ENCODE measurements at regions not wholly inside any gene's neighbourhood (a gene's known extent, or its start where the extent isn't known, plus 50 kb on each side); places are given as distances from the start of the nearest gene placed in this dataset.

DNA sequence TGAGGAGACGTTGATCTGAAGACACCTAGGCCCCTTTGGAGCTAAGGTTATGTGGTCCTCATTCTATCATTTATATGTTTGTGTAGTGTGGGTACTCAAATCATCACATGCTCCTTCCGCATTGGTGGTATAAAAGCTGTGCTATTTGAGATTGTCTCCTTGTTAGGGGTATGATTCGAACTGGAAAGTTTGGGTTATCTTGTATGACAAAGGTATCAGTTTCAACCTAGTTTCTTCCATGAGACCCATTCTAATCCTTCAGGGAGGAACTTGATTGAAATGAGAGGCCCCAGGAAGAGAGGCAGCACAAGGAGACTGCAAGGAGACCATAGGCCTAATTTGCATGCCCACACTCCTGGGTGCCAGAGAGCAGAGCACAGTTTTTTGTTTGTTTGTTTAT lies 104.2 kb upstream of the TIAM2 start:
- Mint-ChIP-seq H3K27ac (ENCODE audit: unreplicated experiment) (no peak overlapping the region), H3K4me1 (peaks cover 5% of the 10 kb centered on the region), H3K27me3 (ENCODE audit: low read depth) (no peaks in the 10 kb centered on the region), H3K9me3 (no peaks in the 10 kb centered on the region), H3K36me3 (ENCODE audit: low read depth) (peaks cover 6% of the 10 kb centered on the region), H3K4me3 (no peak overlapping the region)
- TF ChIP-seq CTCF (conservative IDR thresholded peaks at IDR 0.05), result no peak
- DNase-seq (ENCODE audit: low read depth, low spot score), result no peak

DNA sequence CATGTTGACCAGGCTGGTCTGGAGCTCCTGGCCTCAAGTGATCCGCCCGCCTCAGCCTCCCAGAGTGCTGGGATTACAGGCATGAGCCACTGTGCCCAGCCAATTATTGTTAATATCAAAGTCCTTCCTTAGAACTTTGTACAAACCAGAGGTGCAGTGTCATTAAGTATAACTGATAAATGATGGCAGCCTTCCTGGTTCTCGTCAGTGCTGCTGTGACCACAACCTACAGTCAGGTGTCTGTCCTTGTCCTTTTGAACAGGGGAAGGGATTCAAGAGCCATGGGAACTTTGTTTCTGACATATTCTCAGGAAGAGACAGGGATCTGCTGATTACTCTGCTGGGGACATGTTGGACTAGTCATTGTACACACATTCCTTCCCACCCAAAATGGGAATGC lies 103.2 kb upstream of the TIAM2 start:
- no peak for TF ChIP-seq CTCF (conservative IDR thresholded peaks at IDR 0.05)
- Mint-ChIP-seq H3K36me3 (ENCODE audit: low read depth) (peaks cover 6% of the 10 kb centered on the region), H3K27me3 (ENCODE audit: low read depth) (no peaks in the 10 kb centered on the region), H3K9me3 (no peaks in the 10 kb centered on the region), H3K4me3 (no peak overlapping the region), H3K27ac (ENCODE audit: unreplicated experiment) (peak overlapping the region; percentile 31), H3K4me1 (peaks cover 5% of the 10 kb centered on the region)
- no peak for DNase-seq (ENCODE audit: low read depth, low spot score)

DNA sequence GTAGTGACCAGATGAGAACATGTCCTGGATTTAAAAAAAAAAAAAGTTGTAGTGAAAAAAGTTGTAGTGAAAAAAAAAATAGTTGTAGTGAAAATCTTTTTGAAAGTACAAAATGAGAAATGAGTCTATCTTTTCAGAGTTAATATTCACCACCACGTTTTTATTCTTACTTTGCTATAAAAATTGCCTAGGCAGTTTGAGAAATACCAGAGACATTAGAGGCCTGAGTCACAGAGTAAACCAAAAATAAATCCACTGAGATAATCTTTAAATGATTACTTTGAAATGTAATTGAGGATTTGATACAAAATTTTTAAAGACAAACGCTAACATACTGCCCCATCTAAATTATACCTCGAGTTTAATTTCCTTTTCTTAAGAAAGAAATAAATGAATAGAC lies 101.2 kb upstream of the TIAM2 start:
- peaks cover 3% of the 10 kb centered on the region for H3K36me3 Mint-ChIP-seq (ENCODE audit: low read depth)
- H3K27me3 Mint-ChIP-seq (ENCODE audit: low read depth), result no peaks in the 10 kb centered on the region
- H3K4me1 Mint-ChIP-seq, result no peaks in the 10 kb centered on the region
- H3K4me3 Mint-ChIP-seq, result no peak overlapping the region
- no peak for TF ChIP-seq CTCF (conservative IDR thresholded peaks at IDR 0.05)
- H3K9me3 Mint-ChIP-seq, result no peaks in the 10 kb centered on the region
- DNase-seq (ENCODE audit: low read depth, low spot score), result no peak
- no peak overlapping the region for H3K27ac Mint-ChIP-seq (ENCODE audit: unreplicated experiment)

DNA sequence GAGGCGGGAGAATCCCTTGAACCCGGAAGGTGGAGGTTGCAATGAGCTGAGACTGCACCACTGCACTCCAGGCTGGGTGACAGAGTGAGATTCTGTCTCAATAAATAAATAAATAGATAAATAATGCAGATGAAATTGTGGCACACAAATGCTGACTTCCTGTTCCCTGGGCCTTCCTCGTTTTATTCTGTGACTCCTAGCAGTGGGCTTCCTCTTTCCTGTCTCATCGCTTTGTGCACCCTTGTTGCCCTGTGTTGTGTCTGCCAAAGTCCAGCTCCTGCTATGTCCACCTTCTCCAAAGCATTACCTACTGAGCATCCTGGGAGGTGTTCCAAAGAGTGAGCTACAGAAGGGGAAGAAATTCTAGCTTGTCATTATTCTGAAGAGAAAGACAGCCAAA lies 100.2 kb upstream of the TIAM2 start:
- no peak for DNase-seq (ENCODE audit: low read depth, low spot score)
- H3K9me3 Mint-ChIP-seq, result no peaks in the 10 kb centered on the region
- peaks cover 3% of the 10 kb centered on the region for H3K36me3 Mint-ChIP-seq (ENCODE audit: low read depth)
- H3K27me3 Mint-ChIP-seq (ENCODE audit: low read depth), result no peaks in the 10 kb centered on the region
- peak overlapping the region; percentile 94 for H3K27ac Mint-ChIP-seq (ENCODE audit: unreplicated experiment)
- TF ChIP-seq CTCF (conservative IDR thresholded peaks at IDR 0.05), result no peak
- peaks cover 2% of the 10 kb centered on the region for H3K4me1 Mint-ChIP-seq
- H3K4me3 Mint-ChIP-seq, result no peak overlapping the region

- peaks cover 3% of the 10 kb centered on the region for H3K36me3 Mint-ChIP-seq (ENCODE audit: low read depth)
- H3K4me1 Mint-ChIP-seq, result peaks cover 8% of the 10 kb centered on the region
- H3K4me3 Mint-ChIP-seq, result no peak overlapping the region
- no peaks in the 10 kb centered on the region for H3K9me3 Mint-ChIP-seq
- DNase-seq (ENCODE audit: low read depth, low spot score), result no peak
- no peak for TF ChIP-seq CTCF (conservative IDR thresholded peaks at IDR 0.05)
- no peaks in the 10 kb centered on the region for H3K27me3 Mint-ChIP-seq (ENCODE audit: low read depth)
- no peak overlapping the region for H3K27ac Mint-ChIP-seq (ENCODE audit: unreplicated experiment)
Observed at GRCh38 chr6:154895841-154896240, 99.3 kb upstream of the TIAM2 start.

- no peak for DNase-seq (ENCODE audit: low read depth, low spot score)
- Mint-ChIP-seq H3K27me3 (ENCODE audit: low read depth) (no peaks in the 10 kb centered on the region), H3K4me1 (peaks cover 8% of the 10 kb centered on the region), H3K9me3 (no peaks in the 10 kb centered on the region), H3K36me3 (ENCODE audit: low read depth) (peaks cover 5% of the 10 kb centered on the region), H3K4me3 (no peak overlapping the region), H3K27ac (ENCODE audit: unreplicated experiment) (no peak overlapping the region)
- no peak for TF ChIP-seq CTCF (conservative IDR thresholded peaks at IDR 0.05)
Observed at GRCh38 chr6:154898821-154899220, 96.3 kb upstream of the TIAM2 start.

All from neural crest cell (in vitro differentiated cells).